GM12878 (cell line): ENCODE measurements at regions not wholly inside any gene's neighbourhood (a gene's known extent, or its start where the extent isn't known, plus 50 kb on each side); places are given as distances from the start of the nearest gene placed in this dataset.

Experiments
- ATAC-seq: fragments of 200-7000 bp; cut with Tn5 transposase; 3 replicates; pipeline ENCODE4 v1.9.1; 2020; ENCODE audit warnings: mild to moderate bottlenecking, moderate library complexity
- BruUV-seq: library from RNA; stranded (reverse); fragments of 400-500 nt; replicated peaks from 2 replicates; lab custom pipeline; 2021; lab: Mats Ljungman, UMichigan
- CTCF ChIA-PET: fragments of 300-600 bp; sonication (Branson Sonifier 250); formaldehyde crosslinking; extraction: SDS; loops from one replicate; lab custom pipeline; 2021; ENCODE audit warnings: inconsistent platforms; lab: Yijun Ruan, JAX
- POLR2A ChIA-PET: fragments of 350-600 bp; formaldehyde crosslinking; extraction: SDS; loops from one replicate; lab custom pipeline; 2021; ENCODE audit warnings: inconsistent platforms; lab: Charles Lee
- RAD21 ChIA-PET: fragments of 300-600 bp; sonication (Branson Sonifier 250); formaldehyde crosslinking; loops from one replicate; lab custom pipeline; 2023; ENCODE audit warnings: antibody characterized with exemption; ENCODE audit not compliant: unreplicated experiment; lab: Charles Lee
- SMC1A ChIA-PET: fragments of 300-600 bp; sonication (Branson Sonifier 250); formaldehyde crosslinking; loops from one replicate; lab custom pipeline; 2023; ENCODE audit not compliant: unreplicated experiment, uncharacterized antibody; lab: Charles Lee
- DNase-seq: peaks from one replicate; pipeline ENCODE4 v3.0.0-alpha.2; 2011; ENCODE audit warnings: low read depth, low spot score
- FAIRE-seq: peaks from 3 replicates; lab custom pipeline; 2011; peaks lifted over from hg19 to GRCh38; lab: Jason Lieb, UNC
- H2AFZ ChIP-seq: 2 replicates; pipeline ENCODE4 v1.6.0; 2011; ENCODE audit warnings: low read depth, low read length, control low read depth; ENCODE audit not compliant: control insufficient read depth
- H3K27ac ChIP-seq: 2 replicates; pipeline ENCODE4 v1.5.1; 2011; ENCODE audit warnings: control low read depth; ENCODE audit not compliant: control insufficient read depth, insufficient read depth
- H3K27me3 ChIP-seq, 2 experiments: replicated peaks in 1 of 2; 2 replicates each; pipeline versions ENCODE4 v1.6.0 to v1.6.1; 2011; ENCODE audit warnings: low read length in 1 of 2; ENCODE audit not compliant: control insufficient read depth in 2 of 2, insufficient read depth in 2 of 2
- H3K36me3 ChIP-seq, 2 experiments: 2 replicates each; pipeline ENCODE4 v1.5.1; 2011; ENCODE audit warnings: low read length in 1 of 2; ENCODE audit not compliant: control insufficient read depth in 2 of 2, insufficient read depth in 2 of 2
- H3K4me1 ChIP-seq: 2 replicates; pipeline ENCODE4 v1.6.1; 2011; ENCODE audit warnings: mild to moderate bottlenecking, low read length, moderate library complexity, mixed read lengths; ENCODE audit not compliant: control insufficient read depth, insufficient read depth
- H3K4me2 ChIP-seq: 2 replicates; pipeline ENCODE4 v1.6.0; 2011; ENCODE audit warnings: control low read depth; ENCODE audit not compliant: control insufficient read depth, insufficient read depth
- H3K4me3 ChIP-seq: fragments of 200-600 bp; sonication (generic); 2 replicates; pipeline ENCODE4 v1.5.1; 2016
- H3K79me2 ChIP-seq: 2 replicates; pipeline ENCODE4 v1.6.0; 2011; ENCODE audit warnings: low read length; ENCODE audit not compliant: control insufficient read depth, insufficient read depth
- H3K9ac ChIP-seq: 2 replicates; pipeline ENCODE4 v1.8.0; 2011; ENCODE audit warnings: low read length, control low read depth, mixed read lengths; ENCODE audit not compliant: control insufficient read depth, insufficient read depth
- H3K9me3 ChIP-seq: replicated peaks from 3 replicates; pipeline ENCODE4 v1.5.1; 2011; ENCODE audit warnings: mild to moderate bottlenecking, low read length; ENCODE audit not compliant: control insufficient read depth, insufficient read depth
- H4K20me1 ChIP-seq: 2 replicates; pipeline ENCODE4 v1.6.0; 2011; ENCODE audit not compliant: control insufficient read depth, insufficient read depth
- ASH2L ChIP-seq: fragments of 300-600, 200-600 bp; sonication (generic); IDR thresholded peaks from 2 replicates; pipeline ENCODE4 v1.6.1; 2017; ENCODE audit warnings: low read depth, mild to moderate bottlenecking, borderline replicate concordance
- CHD1 ChIP-seq: IDR thresholded peaks from 2 replicates; pipeline ENCODE4 v1.6.1; 2012; ENCODE audit warnings: low read depth, low read length, improper control_type of control experiment
- CHD4 ChIP-seq: fragments of 200-600 bp; sonication (generic); IDR thresholded peaks from 2 replicates; pipeline ENCODE4 v1.6.1; 2016; ENCODE audit warnings: mild to moderate bottlenecking
- E2F4 ChIP-seq: IDR thresholded peaks from 2 replicates; pipeline ENCODE4 v1.6.1; 2012; ENCODE audit warnings: low read depth, low read length, improper control_type of control experiment
- FOXM1 ChIP-seq: IDR thresholded peaks from 2 replicates; pipeline ENCODE4 v1.6.1; 2012; ENCODE audit warnings: low read depth, mild to moderate bottlenecking, inconsistent platforms, low read length, moderate library complexity
- IRF4 ChIP-seq: IDR thresholded peaks from 2 replicates; pipeline ENCODE4 v1.6.1; 2011; ENCODE audit warnings: low read depth, low read length
- NR2F1 ChIP-seq: fragments of 450-650 bp; conservative IDR thresholded peaks from 2 replicates; pipeline ENCODE4 v1.6.1; 2017; ENCODE audit warnings: mild to moderate bottlenecking
- SIN3A ChIP-seq: IDR thresholded peaks from 2 replicates; pipeline ENCODE4 v1.6.1; 2012; ENCODE audit warnings: low read depth, low read length, improper control_type of control experiment
- SP1 ChIP-seq: IDR thresholded peaks from one replicate; pipeline ENCODE4 v1.6.1; 2011; ENCODE audit warnings: low read depth, low read length
- SRF ChIP-seq, 2 experiments: IDR thresholded peaks; 2 replicates each; pipeline ENCODE4 v1.6.1; 2011; ENCODE audit warnings: low read depth in 2 of 2, low read length in 2 of 2, mild to moderate bottlenecking in 1 of 2, moderate library complexity in 1 of 2
- SUPT20H ChIP-seq: IDR thresholded peaks from 2 replicates; pipeline ENCODE4 v1.6.1; 2011; ENCODE audit warnings: low read depth, mild to moderate bottlenecking, low read length, moderate library complexity, borderline replicate concordance; ENCODE audit not compliant: control insufficient read depth
- WGBS: methylation state at CpG from one replicate; pipeline ENCODE4 v1.1.6; 2016; ENCODE audit warnings: low lambda C conversion rate; ENCODE audit not compliant: insufficient replicate concordance, insufficient coverage; ENCODE audit errors: missing lambda C conversion rate; 5-methylcytosine and 5-hydroxymethylcytosine counted together
- in situ Hi-C: fragments of 300-500 bp; cut with MboI; formaldehyde crosslinking; loops from 9 replicates; pipeline ENCODE4 v1.14.3; 2018; ENCODE audit warnings: mixed read lengths
- intact Hi-C: fragments of 100-400 bp; cut with micrococcal nuclease; formaldehyde crosslinking; loops from one replicate; pipeline ENCODE4 v1.14.2; 2022; ENCODE audit not compliant: unreplicated experiment
- TF ChIP-seq, protein P1 (sequence below): fragments of 450-650 bp; IDR thresholded peaks from 2 replicates; pipeline ENCODE4 v1.6.1; 2017; ENCODE audit warnings: antibody characterized with exemption, mild to moderate bottlenecking, moderate library complexity

GRCh38 chr6:134495890-134496248, 178.0 kb upstream of the SGK1 start:
- FAIRE-seq (no peak), ATAC-seq (no peak), DNase-seq (no peak)
- H3K9me3 ChIP-seq = no peaks in the 10 kb centered on the region
- H4K20me1 ChIP-seq = no peaks in the 10 kb centered on the region
- H2AFZ ChIP-seq = no peak overlapping the region
- H3K4me3 ChIP-seq = no peak overlapping the region
- no peaks in the 10 kb centered on the region for H3K4me1 ChIP-seq
- no peaks in the 10 kb centered on the region; a peak in 1 of 4 replicates for H3K27me3 ChIP-seq
- ChIA-PET CTCF (interaction anchor here (0.6 kb wide), 1 partner anchor 55 kb away, joined by 3 read pairs; no protein-coding TSS in a partner anchor), SMC1A (no interaction called here), POLR2A (no interaction called here), RAD21 (no interaction called here)
- in situ Hi-C loops (no loop called here), intact Hi-C loops (no loop called here)
- H3K36me3 ChIP-seq = no peaks in the 10 kb centered on the region
- no peak overlapping the region for H3K27ac ChIP-seq
- 31% methylated on average over 6 of the region's 9 CpGs for WGBS
- no peak overlapping the region for H3K9ac ChIP-seq
- H3K79me2 ChIP-seq = no peaks in the 10 kb centered on the region
- no TSS peak for BruUV-seq
- TF ChIP-seq E2F4 = no peak
- TF ChIP-seq, protein P1, sequence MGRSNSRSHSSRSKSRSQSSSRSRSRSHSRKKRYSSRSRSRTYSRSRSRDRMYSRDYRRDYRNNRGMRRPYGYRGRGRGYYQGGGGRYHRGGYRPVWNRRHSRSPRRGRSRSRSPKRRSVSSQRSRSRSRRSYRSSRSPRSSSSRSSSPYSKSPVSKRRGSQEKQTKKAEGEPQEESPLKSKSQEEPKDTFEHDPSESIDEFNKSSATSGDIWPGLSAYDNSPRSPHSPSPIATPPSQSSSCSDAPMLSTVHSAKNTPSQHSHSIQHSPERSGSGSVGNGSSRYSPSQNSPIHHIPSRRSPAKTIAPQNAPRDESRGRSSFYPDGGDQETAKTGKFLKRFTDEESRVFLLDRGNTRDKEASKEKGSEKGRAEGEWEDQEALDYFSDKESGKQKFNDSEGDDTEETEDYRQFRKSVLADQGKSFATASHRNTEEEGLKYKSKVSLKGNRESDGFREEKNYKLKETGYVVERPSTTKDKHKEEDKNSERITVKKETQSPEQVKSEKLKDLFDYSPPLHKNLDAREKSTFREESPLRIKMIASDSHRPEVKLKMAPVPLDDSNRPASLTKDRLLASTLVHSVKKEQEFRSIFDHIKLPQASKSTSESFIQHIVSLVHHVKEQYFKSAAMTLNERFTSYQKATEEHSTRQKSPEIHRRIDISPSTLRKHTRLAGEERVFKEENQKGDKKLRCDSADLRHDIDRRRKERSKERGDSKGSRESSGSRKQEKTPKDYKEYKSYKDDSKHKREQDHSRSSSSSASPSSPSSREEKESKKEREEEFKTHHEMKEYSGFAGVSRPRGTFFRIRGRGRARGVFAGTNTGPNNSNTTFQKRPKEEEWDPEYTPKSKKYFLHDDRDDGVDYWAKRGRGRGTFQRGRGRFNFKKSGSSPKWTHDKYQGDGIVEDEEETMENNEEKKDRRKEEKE = no peak
- TF ChIP-seq CHD1 = no peak
- no peak for TF ChIP-seq FOXM1
- TF ChIP-seq SRF (IDR thresholded peaks at IDR 0.05; ENCODE audit: low read depth in 2 of 2, low read length in 2 of 2) = no peak
- TF ChIP-seq ASH2L = no peak
- TF ChIP-seq SIN3A = no peak
- no peak for TF ChIP-seq SP1
- no peak for TF ChIP-seq NR2F1
- no peak for TF ChIP-seq IRF4
- TF ChIP-seq CHD4 = no peak
- no peak for TF ChIP-seq SUPT20H
- H3K4me2 ChIP-seq = no peak overlapping the region
